MCF 10A (cell line): ENCODE measurements at regions not wholly inside any gene's neighbourhood (a gene's known extent, or its start where the extent isn't known, plus 50 kb on each side); places are given as distances from the start of the nearest gene placed in this dataset.
"Not testable (repeated sequence)": the region's sequence is repeated elsewhere in the genome, so short reads cannot be mapped to it uniquely, and the experiment has no call there.

Source experiments
- BruUV-seq: library from RNA; stranded (reverse); fragments of 400-500 nt; replicated peaks from 2 replicates; lab custom pipeline; 2021; lab: Mats Ljungman, UMichigan
- CTCF ChIA-PET: fragments of 300-600 bp; sonication (Branson Sonifier 250); formaldehyde crosslinking; extraction: SDS; loops from one replicate; lab custom pipeline; 2021; ENCODE audit warnings: antibody characterized with exemption, inconsistent platforms; lab: Yijun Ruan, JAX
- POLR2A ChIA-PET: fragments of 300-600, 350-650 bp; sonication (Branson Sonifier 250); formaldehyde crosslinking; extraction: SDS; loops from one replicate; lab custom pipeline; 2020; ENCODE audit warnings: antibody characterized with exemption, inconsistent platforms; lab: Yijun Ruan, JAX
- DNase-seq: peaks from one replicate; pipeline ENCODE4 v3.0.0-alpha.2; 2018; ENCODE audit not compliant: unreplicated experiment
- H3K27ac Mint-ChIP-seq: one replicate; pipeline ENCODE4 v1.8.0; 2022; ENCODE audit warnings: mild to moderate bottlenecking, low read depth, mixed read lengths; ENCODE audit not compliant: unreplicated experiment
- H3K27me3 Mint-ChIP-seq: one replicate; pipeline ENCODE4 v1.8.0; 2022; ENCODE audit warnings: mixed read lengths; ENCODE audit not compliant: insufficient read depth, unreplicated experiment
- H3K36me3 Mint-ChIP-seq: one replicate; pipeline ENCODE4 v1.8.0; 2022; ENCODE audit warnings: mild to moderate bottlenecking, moderate library complexity, mixed read lengths; ENCODE audit not compliant: insufficient read depth, unreplicated experiment
- H3K4me1 Mint-ChIP-seq: one replicate; pipeline ENCODE4 v1.8.0; 2022; ENCODE audit warnings: mixed read lengths; ENCODE audit not compliant: insufficient read depth, unreplicated experiment
- H3K4me3 Mint-ChIP-seq: one replicate; pipeline ENCODE4 v1.8.0; 2022; ENCODE audit warnings: mild to moderate bottlenecking, moderate library complexity, mixed read lengths; ENCODE audit not compliant: unreplicated experiment
- H3K9me3 Mint-ChIP-seq: one replicate; pipeline ENCODE4 v1.8.0; 2022; ENCODE audit warnings: mixed read lengths; ENCODE audit not compliant: unreplicated experiment
- CTCF ChIP-seq: fragments of 200-600 bp; IDR thresholded peaks from one replicate; pipeline ENCODE4 v1.8.0; 2022; ENCODE audit warnings: antibody characterized with exemption, mild to moderate bottlenecking; ENCODE audit not compliant: unreplicated experiment
- intact Hi-C: fragments of 100-400 bp; cut with micrococcal nuclease; formaldehyde crosslinking; loops from 2 replicates; pipeline ENCODE4 v1.14.1; 2022

GRCh38 chr7:79998363-79998762 lies 136.3 kb upstream of the GNAI1 start:
- no peak for DNase-seq
- ChIA-PET CTCF (no interaction called here), POLR2A (no interaction called here)
- H3K27ac Mint-ChIP-seq: no peak overlapping the region
- TF ChIP-seq CTCF: no peak
- intact Hi-C loops: no loop called here
- BruUV-seq: no TSS peak
- no peaks in the 10 kb centered on the region for H3K9me3 Mint-ChIP-seq
- no peak overlapping the region for H3K4me3 Mint-ChIP-seq
- peaks cover 72% of the 10 kb centered on the region for H3K27me3 Mint-ChIP-seq
- no peaks in the 10 kb centered on the region for H3K4me1 Mint-ChIP-seq
- no peaks in the 10 kb centered on the region for H3K36me3 Mint-ChIP-seq

- POLR2A ChIA-PET: no interaction called here
- CTCF ChIA-PET: no interaction called here
- peaks cover 82% of the 10 kb centered on the region for H3K27me3 Mint-ChIP-seq
- intact Hi-C loops: no loop called here
- no peaks in the 10 kb centered on the region for H3K36me3 Mint-ChIP-seq
- H3K9me3 Mint-ChIP-seq: no peaks in the 10 kb centered on the region
- no peak for TF ChIP-seq CTCF
- H3K4me1 Mint-ChIP-seq: no peaks in the 10 kb centered on the region
- no peak for DNase-seq
- BruUV-seq: no TSS peak
- no peak overlapping the region for H3K27ac Mint-ChIP-seq
- H3K4me3 Mint-ChIP-seq: no peak overlapping the region
Observed at GRCh38 chr7:79997345-79997744, 137.3 kb upstream of the GNAI1 start.

DNA sequence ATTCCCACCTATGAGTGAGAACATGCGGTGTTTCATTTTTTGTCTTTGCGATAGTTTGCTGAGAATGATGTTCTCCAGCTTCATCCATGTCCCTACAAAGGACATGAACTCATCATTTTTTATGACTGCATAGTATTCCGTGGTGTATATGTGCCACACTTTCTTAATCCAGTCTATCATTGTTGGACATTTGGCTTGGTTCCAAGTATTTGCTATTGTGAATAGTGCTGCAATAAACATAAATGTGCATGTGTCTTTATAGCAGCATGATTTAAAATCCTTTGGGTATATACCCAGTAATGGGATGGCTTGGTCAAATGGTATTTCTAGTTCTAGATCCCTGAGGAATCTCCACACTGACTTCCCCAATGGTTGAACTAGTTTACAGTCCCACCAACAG lies 138.9 kb upstream of the GNAI1 start:
- intact Hi-C loops, DNase-seq, H3K27ac Mint-ChIP-seq, CTCF ChIA-PET, H3K9me3 Mint-ChIP-seq, POLR2A ChIA-PET, H3K4me1 Mint-ChIP-seq, H3K36me3 Mint-ChIP-seq, BruUV-seq, H3K4me3 Mint-ChIP-seq: not testable (repeated sequence)
- H3K27me3 Mint-ChIP-seq: peaks cover 79% of the 10 kb centered on the region

DNA sequence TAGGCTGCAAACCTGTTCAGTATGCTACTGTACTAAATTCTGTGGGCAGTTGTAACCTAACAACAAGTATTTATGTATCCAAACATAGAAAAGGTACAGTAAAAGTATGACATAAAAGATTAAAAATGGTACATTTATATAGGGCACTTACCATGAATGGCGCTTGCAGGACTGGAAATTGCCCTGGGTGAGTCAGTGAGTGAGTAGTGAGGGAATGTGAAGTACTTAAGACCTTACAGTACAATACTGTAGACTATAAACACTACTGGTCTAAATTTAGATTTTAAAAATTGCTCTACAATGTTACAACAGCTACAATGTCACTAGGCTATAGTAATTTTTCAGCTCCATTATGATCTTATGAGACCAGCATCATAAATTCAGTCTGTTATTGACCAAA lies 146.0 kb upstream of the GNAI1 start:
- Mint-ChIP-seq H3K9me3 (no peaks in the 10 kb centered on the region), H3K4me1 (no peaks in the 10 kb centered on the region), H3K27me3 (peaks cover 26% of the 10 kb centered on the region), H3K4me3 (no peak overlapping the region), H3K27ac (no peak overlapping the region), H3K36me3 (no peaks in the 10 kb centered on the region)
- DNase-seq: no peak
- TF ChIP-seq CTCF: no peak
- ChIA-PET CTCF (no interaction called here), POLR2A (no interaction called here)
- no TSS peak for BruUV-seq
- intact Hi-C loops: no loop called here

GRCh38 chr7:79984210-79984609 lies 150.4 kb upstream of the GNAI1 start:
- no TSS peak for BruUV-seq
- TF ChIP-seq CTCF: no peak
- POLR2A ChIA-PET: no interaction called here
- Mint-ChIP-seq H3K27ac (no peak overlapping the region), H3K4me1 (no peaks in the 10 kb centered on the region), H3K4me3 (no peak overlapping the region), H3K36me3 (no peaks in the 10 kb centered on the region), H3K27me3 (peaks cover 10% of the 10 kb centered on the region), H3K9me3 (no peaks in the 10 kb centered on the region)
- intact Hi-C loops: no loop called here
- CTCF ChIA-PET: no interaction called here
- DNase-seq: no peak
